HG02678 (cell line): ENCODE measurements at regions not wholly inside any gene's neighbourhood (a gene's known extent, or its start where the extent isn't known, plus 50 kb on each side); places are given as distances from the start of the nearest gene placed in this dataset.

ENCODE experiments used
- ATAC-seq: cut with Tn5 transposase; IDR thresholded peaks from one replicate; pipeline ENCODE4 v1.9.1; 2021; ENCODE audit warnings: mild to moderate bottlenecking, moderate library complexity; ENCODE audit not compliant: unreplicated experiment

- no peak for ATAC-seq
These were observed 451.0 kb upstream of the ZFP42 start for GRCh38 chr4:187544461-187545053.

GRCh38 chr4:187547316-187547715 is 448.3 kb upstream of the ZFP42 start:
- no peak for ATAC-seq

- ATAC-seq, result no peak
These were observed 445.2 kb upstream of the ZFP42 start for GRCh38 chr4:187550256-187550950.

- ATAC-seq, result no peak
These were observed 442.8 kb upstream of the ZFP42 start for GRCh38 chr4:187552781-187553180.

- ATAC-seq, result no peak
These were observed 440.4 kb upstream of the ZFP42 start for GRCh38 chr4:187555174-187555573.

- no peak for ATAC-seq
These were observed 437.2 kb upstream of the ZFP42 start for GRCh38 chr4:187558391-187558790.

GRCh38 chr4:187562345-187562744 is 433.2 kb upstream of the ZFP42 start:
- ATAC-seq, result no peak

GRCh38 chr4:187565416-187565815 is 430.2 kb upstream of the ZFP42 start:
- no peak for ATAC-seq

- no peak for ATAC-seq
These were observed 425.7 kb upstream of the ZFP42 start for GRCh38 chr4:187569871-187570270.

GRCh38 chr4:187575706-187576105 is 419.9 kb upstream of the ZFP42 start:
- ATAC-seq, result no peak

GRCh38 chr4:187576751-187577150 is 418.8 kb upstream of the ZFP42 start:
- no peak for ATAC-seq

GRCh38 chr4:187577941-187578480 is 417.6 kb upstream of the ZFP42 start:
- no peak for ATAC-seq

- ATAC-seq, result no peak
These were observed 408.7 kb upstream of the ZFP42 start for GRCh38 chr4:187586892-187587291.

- ATAC-seq, result no peak
These were observed 397.4 kb upstream of the ZFP42 start for GRCh38 chr4:187598196-187598595.

GRCh38 chr4:187602339-187603092 is 393.1 kb upstream of the ZFP42 start:
- ATAC-seq, result no peak

- no peak for ATAC-seq
These were observed 392.2 kb upstream of the ZFP42 start for GRCh38 chr4:187603093-187604025.

- no peak for ATAC-seq
These were observed 390.6 kb upstream of the ZFP42 start for GRCh38 chr4:187604984-187605383.

GRCh38 chr4:187606581-187606980 is 389.0 kb upstream of the ZFP42 start:
- ATAC-seq, result peak; percentile 63

GRCh38 chr4:187608001-187608421 is 387.6 kb upstream of the ZFP42 start:
- ATAC-seq, result no peak

- ATAC-seq, result no peak
These were observed 383.3 kb upstream of the ZFP42 start for GRCh38 chr4:187612301-187612700.
